Neural cell (in vitro differentiated cells): ENCODE measurements at regions not wholly inside any gene's neighbourhood (a gene's known extent, or its start where the extent isn't known, plus 50 kb on each side); places are given as distances from the start of the nearest gene placed in this dataset.

Experiments
- H2AFZ ChIP-seq: fragments of 200-600, 300-800 bp; sonication (generic), shearing (Covaris generic); 2 replicates; pipeline ENCODE4 v1.6.0; 2014; ENCODE audit warnings: low read depth, mild to moderate bottlenecking, antibody characterized with exemption, low read length, moderate library complexity
- H3F3A ChIP-seq: fragments of 200-600 bp; shearing (Covaris generic); 2 replicates; pipeline ENCODE4 v1.6.1; 2016; ENCODE audit warnings: mild to moderate bottlenecking, moderate library complexity, mixed read lengths, antibody characterized with exemption, low read length; ENCODE audit not compliant: insufficient read depth, poor library complexity, severe bottlenecking
- H3K27ac ChIP-seq: fragments of 200-600, 300-800 bp; sonication (generic), shearing (Covaris generic); 2 replicates; pipeline ENCODE4 v1.5.1; 2014; ENCODE audit warnings: mild to moderate bottlenecking, low read length, moderate library complexity
- H3K27me3 ChIP-seq: fragments of 300-800, 200-600 bp; sonication (generic), shearing (Covaris generic); 2 replicates; pipeline ENCODE4 v1.6.0; 2014; ENCODE audit warnings: mild to moderate bottlenecking, low read depth, low read length, moderate library complexity; ENCODE audit not compliant: insufficient read depth
- H3K36me3 ChIP-seq: fragments of 300-800, 200-600 bp; sonication (generic), shearing (Covaris generic); 2 replicates; pipeline ENCODE4 v1.5.1; 2014; ENCODE audit warnings: mild to moderate bottlenecking, antibody characterized with exemption, low read length, moderate library complexity; ENCODE audit not compliant: insufficient read depth
- H3K4me2 ChIP-seq: fragments of 300-800, 200-600 bp; sonication (generic), shearing (Covaris generic); 2 replicates; pipeline ENCODE4 v1.6.0; 2014; ENCODE audit warnings: mild to moderate bottlenecking, low read length
- H3K4me3 ChIP-seq: fragments of 300-800, 200-600 bp; sonication (generic), shearing (Covaris generic); 2 replicates; pipeline ENCODE4 v1.5.1; 2014; ENCODE audit warnings: mild to moderate bottlenecking, low read length, moderate library complexity
- H3K79me2 ChIP-seq: fragments of 200-600 bp; shearing (Covaris generic); replicated peaks from 2 replicates; pipeline ENCODE4 v1.6.0; 2014; ENCODE audit warnings: mild to moderate bottlenecking, low read length, moderate library complexity; ENCODE audit not compliant: insufficient read depth
- H3K9ac ChIP-seq: fragments of 300-800, 200-600 bp; sonication (generic), shearing (Covaris generic); 2 replicates; pipeline ENCODE4 v1.6.1; 2016; ENCODE audit warnings: mild to moderate bottlenecking, low read length, mixed read lengths
- H3K9me2 ChIP-seq: fragments of 200-600 bp; shearing (Covaris generic); 2 replicates; pipeline ENCODE4 v1.6.1; 2016; ENCODE audit warnings: mild to moderate bottlenecking, low read length, mixed read lengths; ENCODE audit not compliant: insufficient read depth
- H3K9me3 ChIP-seq: fragments of 200-600, 300-800 bp; sonication (generic), shearing (Covaris generic); 2 replicates; pipeline ENCODE4 v1.6.1; 2016; ENCODE audit warnings: mild to moderate bottlenecking, mixed run types, low read length, moderate library complexity, mixed read lengths
- H4K20me1 ChIP-seq: fragments of 200-600 bp; shearing (Covaris generic); 2 replicates; pipeline ENCODE4 v1.6.1; 2016; ENCODE audit warnings: mild to moderate bottlenecking, mixed run types; ENCODE audit not compliant: insufficient read depth
- CTCF ChIP-seq: fragments of 450-650 bp; IDR thresholded peaks from 2 replicates; pipeline ENCODE4 v1.5.1; 2014; ENCODE audit warnings: antibody characterized with exemption, mild to moderate bottlenecking, moderate library complexity; ENCODE audit not compliant: poor library complexity, severe bottlenecking
- EP300 ChIP-seq: fragments of 450-650 bp; conservative IDR thresholded peaks from 2 replicates; pipeline ENCODE4 v1.6.1; 2014; ENCODE audit warnings: antibody characterized with exemption, mild to moderate bottlenecking, moderate library complexity; ENCODE audit not compliant: poor library complexity, severe bottlenecking
- EZH2 ChIP-seq: fragments of 200-600, 300-800 bp; shearing (Covaris generic), sonication (generic); IDR thresholded peaks from 2 replicates; pipeline ENCODE4 v1.6.1; 2014; ENCODE audit warnings: antibody characterized with exemption, low read length, borderline replicate concordance, mild to moderate bottlenecking; ENCODE audit not compliant: insufficient read depth, poor library complexity, severe bottlenecking
- MXI1 ChIP-seq: fragments of 450-650 bp; conservative IDR thresholded peaks from 2 replicates; pipeline ENCODE4 v1.6.1; 2014; ENCODE audit warnings: antibody characterized with exemption, mild to moderate bottlenecking; ENCODE audit not compliant: poor library complexity, severe bottlenecking
- POLR2AphosphoS5 ChIP-seq: IDR thresholded peaks from 2 replicates; pipeline ENCODE4 v1.6.1; 2012
- RAD21 ChIP-seq: fragments of 450-650 bp; conservative IDR thresholded peaks from 2 replicates; pipeline ENCODE4 v1.6.1; 2014; ENCODE audit warnings: antibody characterized with exemption, mild to moderate bottlenecking, moderate library complexity
- REST ChIP-seq: IDR thresholded peaks from 2 replicates; pipeline ENCODE4 v1.6.1; 2012; ENCODE audit warnings: borderline replicate concordance
- SMC3 ChIP-seq: fragments of 450-650 bp; conservative IDR thresholded peaks from 2 replicates; pipeline ENCODE4 v1.6.1; 2014; ENCODE audit warnings: antibody characterized with exemption, mild to moderate bottlenecking, moderate library complexity; ENCODE audit not compliant: poor library complexity
- TAF1 ChIP-seq: IDR thresholded peaks from 2 replicates; pipeline ENCODE4 v1.6.1; 2012; ENCODE audit warnings: low read depth

DNA sequence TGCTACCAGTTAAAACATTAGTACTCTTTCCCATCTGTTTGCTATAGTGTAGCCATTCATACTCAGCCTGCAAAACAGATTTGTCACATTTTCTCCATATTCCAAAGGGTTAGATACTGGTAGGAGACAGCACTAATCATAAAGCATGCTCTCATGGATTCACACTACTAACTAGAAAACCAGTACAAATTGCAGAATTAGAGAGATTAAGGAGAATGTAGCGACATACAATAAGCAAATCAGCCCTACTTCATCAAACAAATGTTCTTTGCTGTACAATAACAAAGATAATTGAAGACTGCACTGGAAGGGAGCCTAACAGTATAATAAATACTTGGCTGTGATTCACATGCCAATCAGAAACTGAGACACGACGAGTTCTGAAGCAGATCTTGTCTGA, 368.0 kb upstream of the PRMT6 start:
- H3K9ac ChIP-seq, result no peak overlapping the region
- no peak overlapping the region for H3K27ac ChIP-seq
- no peaks in the 10 kb centered on the region for H3K36me3 ChIP-seq
- H2AFZ ChIP-seq, result no peak overlapping the region
- no peaks in the 10 kb centered on the region for H3K27me3 ChIP-seq
- H3F3A ChIP-seq, result no peaks in the 10 kb centered on the region
- H3K9me2 ChIP-seq, result no peaks in the 10 kb centered on the region
- no peak overlapping the region for H3K4me2 ChIP-seq
- H3K9me3 ChIP-seq, result no peaks in the 10 kb centered on the region
- TF ChIP-seq MXI1, result no peak
- H4K20me1 ChIP-seq, result no peaks in the 10 kb centered on the region
- no peaks in the 10 kb centered on the region for H3K79me2 ChIP-seq
- H3K4me3 ChIP-seq, result no peak overlapping the region

GRCh38 chr1:106698660-106699059, 357.8 kb upstream of the PRMT6 start:
- Histone ChIP-seq H2AFZ (no peak overlapping the region), H3K4me3 (no peak overlapping the region), H4K20me1 (no peaks in the 10 kb centered on the region), H3K9ac (no peak overlapping the region), H3K9me3 (no peaks in the 10 kb centered on the region), H3K27me3 (no peaks in the 10 kb centered on the region), H3F3A (no peaks in the 10 kb centered on the region), H3K9me2 (no peaks in the 10 kb centered on the region), H3K36me3 (no peaks in the 10 kb centered on the region), H3K27ac (no peak overlapping the region), H3K79me2 (no peaks in the 10 kb centered on the region), H3K4me2 (no peak overlapping the region)
- TF ChIP-seq SMC3, result no peak
- TF ChIP-seq RAD21, result no peak
- no peak for TF ChIP-seq CTCF
- no peak for TF ChIP-seq EP300

GRCh38 chr1:106699433-106699832, 357.0 kb upstream of the PRMT6 start:
- H2AFZ ChIP-seq, result no peak overlapping the region
- TF ChIP-seq REST (no peak), EP300 (no peak), POLR2AphosphoS5 (no peak), TAF1 (no peak), EZH2 (no peak), CTCF (no peak), RAD21 (no peak), SMC3 (no peak), MXI1 (no peak)
- no peaks in the 10 kb centered on the region for H3K79me2 ChIP-seq
- H3K27me3 ChIP-seq, result no peaks in the 10 kb centered on the region
- no peaks in the 10 kb centered on the region for H3K36me3 ChIP-seq
- no peaks in the 10 kb centered on the region for H3K9me3 ChIP-seq
- no peak overlapping the region for H3K27ac ChIP-seq
- no peaks in the 10 kb centered on the region for H4K20me1 ChIP-seq
- no peak overlapping the region for H3K4me2 ChIP-seq
- no peaks in the 10 kb centered on the region for H3F3A ChIP-seq
- H3K9me2 ChIP-seq, result no peaks in the 10 kb centered on the region
- H3K9ac ChIP-seq, result no peak overlapping the region
- no peak overlapping the region for H3K4me3 ChIP-seq
